Peyer's patch (tissue), 4 donors: ENCODE measurements at regions not wholly inside any gene's neighbourhood (a gene's known extent, or its start where the extent isn't known, plus 50 kb on each side); places are given as distances from the start of the nearest gene placed in this dataset.

Source experiments
- DNase-seq, 3 donors: peaks; one replicate each; pipeline ENCODE4 v3.0.0-alpha.2; 2017 to 2019
- H3K27ac ChIP-seq, 4 donors: fragments of 200-600 bp; sonication (generic); one replicate each; pipeline ENCODE4 v1.5.1; 2016 to 2019
- H3K27me3 ChIP-seq, 2 donors: fragments of 200-600 bp; sonication (generic); one replicate each; pipeline ENCODE4 v1.5.1; 2019
- H3K36me3 ChIP-seq, 3 donors: fragments of 200-600 bp; sonication (generic); one replicate each; pipeline ENCODE4 v1.5.1; 2016 to 2019
- H3K4me1 ChIP-seq, 4 donors: fragments of 200-600 bp; sonication (generic); one replicate each; pipeline ENCODE4 v1.5.1; 2016 to 2019
- H3K4me3 ChIP-seq, 4 donors: fragments of 200-600 bp; sonication (generic); 1 replicate in 3 of 4; 2 replicates in 1 of 4; pipeline ENCODE4 v1.5.1; 2016 to 2019; ENCODE audit warnings: mild to moderate bottlenecking in 1 of 4
- H3K9me3 ChIP-seq, 4 donors: fragments of 200-600 bp; sonication (generic); one replicate each; pipeline ENCODE4 v1.5.1; 2016 to 2019; ENCODE audit warnings: mild to moderate bottlenecking in 1 of 4
- POLR2A ChIP-seq, 2 donors: fragments of 450-650 bp; IDR thresholded peaks; one replicate each; pipeline ENCODE4 v1.5.1; 2017; ENCODE audit warnings: antibody characterized with exemption in 2 of 2, mild to moderate bottlenecking in 2 of 2, moderate library complexity in 2 of 2
- TF ChIP-seq, protein P1 (sequence below), 6 experiments: fragments of 450-650 bp in 4 of 6; fragments of 200-600 bp in 2 of 6; sonication (generic) in 1 of 6; IDR thresholded peaks; one replicate each; pipeline ENCODE4 v1.5.1; 2017 to 2019; ENCODE audit warnings: antibody characterized with exemption in 6 of 6, mild to moderate bottlenecking in 3 of 6, moderate library complexity in 1 of 6

DNA sequence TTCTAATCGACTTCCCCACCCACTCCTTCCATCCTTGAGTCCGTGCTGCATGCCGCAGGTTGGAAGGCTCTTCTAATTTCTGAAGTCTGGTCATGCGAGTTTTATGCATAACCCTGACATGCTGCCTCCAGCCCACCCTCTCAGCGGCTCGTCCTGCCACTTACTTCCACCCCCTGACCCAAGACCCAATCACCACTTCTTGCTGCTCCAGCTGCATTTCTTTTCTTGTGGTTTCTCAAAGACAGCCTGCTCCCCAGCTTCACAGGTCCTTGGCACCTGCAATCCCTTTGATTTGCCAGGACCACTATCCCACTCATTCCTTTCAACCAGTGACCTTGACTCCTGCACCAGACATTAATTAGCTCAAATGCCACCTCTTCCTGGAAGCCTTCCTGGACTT is 486.7 kb downstream of the VRK1 start:
- H3K4me3 ChIP-seq = no peak overlapping the region
- H3K27me3 ChIP-seq = no peaks in the 10 kb centered on the region
- H3K36me3 ChIP-seq = no peaks in the 10 kb centered on the region
- no peaks in the 10 kb centered on the region for H3K9me3 ChIP-seq
- H3K4me1 ChIP-seq = no peaks in the 10 kb centered on the region
- DNase-seq = no peak
- no peak overlapping the region for H3K27ac ChIP-seq
- TF ChIP-seq POLR2A (IDR thresholded peaks at IDR 0.05) = no peak
- TF ChIP-seq, protein P1, sequence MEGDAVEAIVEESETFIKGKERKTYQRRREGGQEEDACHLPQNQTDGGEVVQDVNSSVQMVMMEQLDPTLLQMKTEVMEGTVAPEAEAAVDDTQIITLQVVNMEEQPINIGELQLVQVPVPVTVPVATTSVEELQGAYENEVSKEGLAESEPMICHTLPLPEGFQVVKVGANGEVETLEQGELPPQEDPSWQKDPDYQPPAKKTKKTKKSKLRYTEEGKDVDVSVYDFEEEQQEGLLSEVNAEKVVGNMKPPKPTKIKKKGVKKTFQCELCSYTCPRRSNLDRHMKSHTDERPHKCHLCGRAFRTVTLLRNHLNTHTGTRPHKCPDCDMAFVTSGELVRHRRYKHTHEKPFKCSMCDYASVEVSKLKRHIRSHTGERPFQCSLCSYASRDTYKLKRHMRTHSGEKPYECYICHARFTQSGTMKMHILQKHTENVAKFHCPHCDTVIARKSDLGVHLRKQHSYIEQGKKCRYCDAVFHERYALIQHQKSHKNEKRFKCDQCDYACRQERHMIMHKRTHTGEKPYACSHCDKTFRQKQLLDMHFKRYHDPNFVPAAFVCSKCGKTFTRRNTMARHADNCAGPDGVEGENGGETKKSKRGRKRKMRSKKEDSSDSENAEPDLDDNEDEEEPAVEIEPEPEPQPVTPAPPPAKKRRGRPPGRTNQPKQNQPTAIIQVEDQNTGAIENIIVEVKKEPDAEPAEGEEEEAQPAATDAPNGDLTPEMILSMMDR (IDR thresholded peaks at IDR 0.05) = no peak

DNA sequence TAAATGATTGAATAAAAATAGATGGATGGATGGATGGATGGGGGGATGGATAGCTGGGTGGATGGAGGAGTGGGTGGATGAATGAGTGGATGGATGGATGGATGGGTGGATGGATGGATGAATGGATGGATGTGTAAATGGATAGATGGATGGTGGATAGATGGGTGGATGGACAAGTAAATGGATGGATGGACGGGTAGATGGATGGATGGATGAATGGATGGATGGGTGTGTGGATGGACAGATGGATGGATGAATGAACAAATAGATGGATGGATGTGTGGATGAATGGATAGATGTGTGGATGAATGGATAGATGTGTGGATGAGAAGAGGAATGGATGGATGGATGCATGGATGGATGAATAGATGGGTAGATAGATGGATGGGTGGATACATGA is 490.8 kb downstream of the VRK1 start:
- no peak for DNase-seq
- no peaks in the 10 kb centered on the region for H3K9me3 ChIP-seq
- no peaks in the 10 kb centered on the region for H3K36me3 ChIP-seq
- no peak overlapping the region for H3K27ac ChIP-seq
- no peaks in the 10 kb centered on the region for H3K4me1 ChIP-seq
- no peak for TF ChIP-seq POLR2A (IDR thresholded peaks at IDR 0.05)
- TF ChIP-seq, protein P1 (IDR thresholded peaks at IDR 0.05) = no peak
- H3K27me3 ChIP-seq = no peaks in the 10 kb centered on the region
- H3K4me3 ChIP-seq = no peak overlapping the region

DNA sequence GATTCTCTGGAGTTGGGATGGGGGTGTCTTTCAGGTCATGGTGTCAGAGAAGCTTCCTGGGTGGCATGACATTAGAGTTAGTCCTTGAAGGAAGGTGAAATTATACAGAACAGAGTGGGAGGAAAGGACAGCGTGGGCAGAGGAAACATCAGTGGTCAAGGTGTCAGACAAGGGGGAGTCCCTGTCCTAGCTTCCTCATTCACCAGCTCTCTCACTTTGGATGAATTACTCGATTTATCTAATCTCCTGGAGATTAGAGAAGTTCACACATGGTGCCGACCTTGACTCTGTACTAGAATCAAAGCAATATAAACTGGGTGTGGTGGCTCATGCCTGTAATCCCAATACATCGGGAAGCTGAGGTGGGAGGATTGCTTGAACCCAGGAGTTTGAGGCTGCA is 492.9 kb downstream of the VRK1 start:
- H3K27me3 ChIP-seq = no peaks in the 10 kb centered on the region
- no peaks in the 10 kb centered on the region for H3K9me3 ChIP-seq
- TF ChIP-seq, protein P1 (IDR thresholded peaks at IDR 0.05) = no peak
- no peak for TF ChIP-seq POLR2A (IDR thresholded peaks at IDR 0.05)

DNA sequence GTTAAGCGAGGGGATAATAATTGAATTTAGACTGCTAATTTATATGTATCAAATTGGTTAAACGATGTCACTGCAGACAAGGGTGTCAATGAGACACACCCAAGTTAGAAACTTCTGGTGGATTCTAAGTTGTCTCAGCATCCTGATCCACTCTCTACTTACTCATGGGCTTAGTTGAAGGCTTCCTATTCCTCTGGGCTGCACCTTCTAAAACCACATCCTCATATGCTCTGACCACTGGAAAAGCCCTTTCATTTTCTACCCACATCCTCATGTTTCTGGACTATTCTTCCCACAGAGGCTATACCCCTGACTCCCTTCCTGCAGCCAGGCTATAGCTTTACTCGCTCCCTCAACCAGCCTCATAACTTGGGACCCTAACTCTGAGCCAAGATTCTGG is 493.8 kb downstream of the VRK1 start:
- no peak overlapping the region for H3K4me3 ChIP-seq
- no peaks in the 10 kb centered on the region for H3K4me1 ChIP-seq
- no peak for DNase-seq
- no peaks in the 10 kb centered on the region for H3K36me3 ChIP-seq
- no peak overlapping the region for H3K27ac ChIP-seq
- H3K27me3 ChIP-seq = no peaks in the 10 kb centered on the region
- no peaks in the 10 kb centered on the region for H3K9me3 ChIP-seq
- no peak for TF ChIP-seq POLR2A (IDR thresholded peaks at IDR 0.05)
- TF ChIP-seq, protein P1 (IDR thresholded peaks at IDR 0.05) = no peak

More for the DNA sequence above, 492.9 kb downstream of the VRK1 start:
- DNase-seq = no peak
- Histone ChIP-seq H3K36me3 (no peaks in the 10 kb centered on the region), H3K4me3 (no peak overlapping the region), H3K27ac (no peak overlapping the region), H3K4me1 (no peaks in the 10 kb centered on the region)

DNA sequence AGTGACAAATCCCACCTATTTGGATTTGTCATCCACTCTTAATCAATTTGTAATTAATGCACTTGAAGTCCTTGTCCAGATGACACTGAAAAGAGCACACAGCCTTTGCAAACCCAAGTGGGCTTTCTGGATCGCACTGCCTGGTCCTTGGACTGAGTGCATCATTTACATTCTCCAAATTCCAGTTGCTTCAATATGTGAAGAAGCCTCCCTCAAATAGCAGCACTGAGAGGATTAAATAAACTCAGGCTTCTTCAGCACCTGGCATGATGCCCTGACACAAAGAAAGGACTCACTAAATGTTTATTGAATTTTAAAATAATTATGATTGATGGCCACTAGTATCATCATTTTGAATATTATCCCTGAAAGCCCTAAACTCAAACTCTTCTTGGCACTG is 496.5 kb downstream of the VRK1 start:
- no peaks in the 10 kb centered on the region for H3K27me3 ChIP-seq

More for the DNA sequence above, 496.5 kb downstream of the VRK1 start:
- Histone ChIP-seq H3K4me3 (no peak overlapping the region), H3K4me1 (no peaks in the 10 kb centered on the region), H3K27ac (no peak overlapping the region), H3K9me3 (no peaks in the 10 kb centered on the region), H3K36me3 (no peaks in the 10 kb centered on the region)
- no peak for DNase-seq
- no peak for TF ChIP-seq POLR2A (IDR thresholded peaks at IDR 0.05)
- TF ChIP-seq, protein P1 (IDR thresholded peaks at IDR 0.05) = no peak
